SK-N-MC (cell line): ENCODE measurements at regions not wholly inside any gene's neighbourhood (a gene's known extent, or its start where the extent isn't known, plus 50 kb on each side); places are given as distances from the start of the nearest gene placed in this dataset.

Experiments
- EZH2 ChIP-seq: fragments of 200-600 bp; sonication (generic); IDR thresholded peaks from one replicate; pipeline ENCODE4 v1.6.1; 2017; ENCODE audit warnings: antibody characterized with exemption
- FOXP2 ChIP-seq: optimal IDR thresholded peaks from 2 replicates; pipeline ENCODE3; 2011; ENCODE audit warnings: mild to moderate bottlenecking, moderate library complexity; ENCODE audit not compliant: insufficient read depth; ENCODE audit errors: extremely low read length, control extremely low read depth
- POLR2AphosphoS5 ChIP-seq: IDR thresholded peaks from 2 replicates; pipeline ENCODE4 v1.6.1; 2012; ENCODE audit warnings: mild to moderate bottlenecking, low read depth, low read length, borderline replicate concordance

DNA sequence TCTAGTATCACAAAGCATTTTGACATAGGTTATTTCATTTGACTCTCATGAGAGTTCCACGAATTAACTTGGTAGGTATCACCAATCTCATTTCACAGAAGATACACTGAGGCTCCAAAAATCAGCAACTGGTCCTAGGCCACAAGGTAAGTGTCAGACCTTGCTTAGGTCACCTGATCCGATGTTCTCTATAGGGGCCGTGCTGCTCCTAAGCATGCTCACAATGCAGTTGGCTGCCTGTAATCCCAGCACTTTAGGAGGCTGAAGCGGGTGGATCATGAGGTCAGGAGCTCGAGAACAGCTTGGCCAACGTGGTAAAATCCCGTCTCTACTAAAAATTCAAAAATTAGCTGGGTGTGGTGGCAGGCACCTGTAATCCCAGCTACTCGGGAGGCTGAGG is 78.7 kb upstream of the FOXN3 start:
- TF ChIP-seq POLR2AphosphoS5: no peak
- no peak for TF ChIP-seq EZH2
- TF ChIP-seq FOXP2: no peak
